MM.1S (cell line): ENCODE measurements at regions not wholly inside any gene's neighbourhood (a gene's known extent, or its start where the extent isn't known, plus 50 kb on each side); places are given as distances from the start of the nearest gene placed in this dataset.
"Not testable (repeated sequence)": the region's sequence is repeated elsewhere in the genome, so short reads cannot be mapped to it uniquely, and the experiment has no call there.

Experiments used
- DNase-seq: peaks from one replicate; pipeline ENCODE4 v3.0.0-alpha.2; 2015
- H2AFZ ChIP-seq: fragments of 300-600 bp; sonication (generic); 2 replicates; pipeline ENCODE4 v1.6.0; 2016; ENCODE audit warnings: antibody characterized with exemption, low read length
- H3F3A ChIP-seq: fragments of 300-600 bp; sonication (generic); 2 replicates; pipeline ENCODE4 v1.6.1; 2016; ENCODE audit warnings: mild to moderate bottlenecking, antibody characterized with exemption, low read length, moderate library complexity, mixed read lengths; ENCODE audit not compliant: insufficient read depth
- H3K27ac ChIP-seq: fragments of 300-600 bp; sonication (generic); 2 replicates; pipeline ENCODE4 v1.5.1; 2016; ENCODE audit warnings: mild to moderate bottlenecking, low read length
- H3K27me3 ChIP-seq: fragments of 300-600 bp; sonication (generic); replicated peaks from 2 replicates; pipeline ENCODE4 v1.6.0; 2016; ENCODE audit warnings: low read length; ENCODE audit not compliant: insufficient read depth
- H3K36me3 ChIP-seq: fragments of 300-600 bp; sonication (generic); replicated peaks from 2 replicates; pipeline ENCODE4 v1.6.1; 2016; ENCODE audit warnings: mild to moderate bottlenecking, low read length, mixed read lengths; ENCODE audit not compliant: insufficient read depth
- H3K4me1 ChIP-seq: fragments of 300-600 bp; sonication (generic); 2 replicates; pipeline ENCODE4 v1.6.1; 2016; ENCODE audit warnings: low read length, mixed read lengths
- H3K4me2 ChIP-seq: fragments of 300-600 bp; sonication (generic); 2 replicates; pipeline ENCODE4 v1.6.0; 2016; ENCODE audit warnings: low read depth, low read length
- H3K4me3 ChIP-seq: fragments of 300-600 bp; sonication (generic); 2 replicates; pipeline ENCODE4 v1.5.1; 2016; ENCODE audit warnings: low read length, mixed read lengths
- H3K79me2 ChIP-seq: fragments of 300-600 bp; sonication (generic); 2 replicates; pipeline ENCODE4 v1.6.1; 2016; ENCODE audit warnings: mixed run types, low read length, mixed read lengths
- H3K9ac ChIP-seq: fragments of 300-600 bp; sonication (generic); 2 replicates; pipeline ENCODE4 v1.6.1; 2016; ENCODE audit warnings: low read length, mixed read lengths
- H3K9me2 ChIP-seq: fragments of 300-600 bp; sonication (generic); replicated peaks from 2 replicates; pipeline ENCODE4 v1.6.1; 2016; ENCODE audit warnings: mild to moderate bottlenecking, low read length, mixed read lengths; ENCODE audit not compliant: insufficient read depth
- H3K9me3 ChIP-seq: fragments of 300-600 bp; sonication (generic); replicated peaks from 2 replicates; pipeline ENCODE4 v1.6.1; 2016; ENCODE audit warnings: mild to moderate bottlenecking, low read length, mixed read lengths; ENCODE audit not compliant: insufficient read depth
- H4K20me1 ChIP-seq: fragments of 300-600 bp; sonication (generic); 2 replicates; pipeline ENCODE4 v1.6.1; 2016; ENCODE audit warnings: mild to moderate bottlenecking, low read length, moderate library complexity, mixed read lengths; ENCODE audit not compliant: insufficient read depth
- CTCF ChIP-seq: fragments of 300-600 bp; sonication (generic); IDR thresholded peaks from 2 replicates; pipeline ENCODE4 v1.5.1; 2016; ENCODE audit warnings: antibody characterized with exemption, low read length, mixed read lengths
- EZH2 ChIP-seq: fragments of 300-600 bp; sonication (generic); optimal IDR thresholded peaks from 2 replicates; pipeline ENCODE3; 2017; ENCODE audit warnings: low read depth, mild to moderate bottlenecking, antibody characterized with exemption, low read length, mixed read lengths
- EZH2phosphoT487 ChIP-seq: fragments of 300-600 bp; sonication (generic); IDR thresholded peaks from 2 replicates; pipeline ENCODE4 v1.6.1; 2018; ENCODE audit warnings: antibody characterized with exemption, low read length

- no peak overlapping the region for H3K27ac ChIP-seq
- H3F3A ChIP-seq, result peaks cover 15% of the 10 kb centered on the region
- H3K4me2 ChIP-seq, result no peak overlapping the region
- no peaks in the 10 kb centered on the region for H3K9me2 ChIP-seq
- H3K9ac ChIP-seq, result no peak overlapping the region
- TF ChIP-seq EZH2phosphoT487 (no peak), CTCF (no peak), EZH2 (no peak)
- H3K27me3 ChIP-seq, result peaks cover 16% of the 10 kb centered on the region
- H3K4me3 ChIP-seq, result no peak overlapping the region
- H2AFZ ChIP-seq, result no peak overlapping the region
- H3K4me1 ChIP-seq, result peaks cover 7% of the 10 kb centered on the region
- no peak for DNase-seq
- no peaks in the 10 kb centered on the region for H4K20me1 ChIP-seq
- no peaks in the 10 kb centered on the region for H3K36me3 ChIP-seq
- H3K79me2 ChIP-seq, result no peaks in the 10 kb centered on the region
- no peaks in the 10 kb centered on the region for H3K9me3 ChIP-seq
Measured at GRCh38 chr13:50133358-50133953, 118.2 kb downstream of the KCNRG start.

- Histone ChIP-seq H4K20me1 (no peaks in the 10 kb centered on the region), H3K27me3 (peaks cover 16% of the 10 kb centered on the region), H3K4me3 (no peak overlapping the region), H3K9me2 (no peaks in the 10 kb centered on the region), H3K9me3 (no peaks in the 10 kb centered on the region), H3K36me3 (no peaks in the 10 kb centered on the region), H2AFZ (no peak overlapping the region), H3F3A (no peaks in the 10 kb centered on the region), H3K9ac (no peak overlapping the region), H3K27ac (no peak overlapping the region), H3K4me2 (no peak overlapping the region), H3K79me2 (no peaks in the 10 kb centered on the region), H3K4me1 (peaks cover 3% of the 10 kb centered on the region; the same call in 1 of the 2 replicates)
- DNase-seq, result no peak
- TF ChIP-seq EZH2, result no peak
- no peak for TF ChIP-seq EZH2phosphoT487
- TF ChIP-seq CTCF, result no peak
Measured at GRCh38 chr13:50136226-50136625, 121.0 kb downstream of the KCNRG start.

- H3K27ac ChIP-seq, result no peak overlapping the region
- H3K9ac ChIP-seq, result no peak overlapping the region
- H3K4me2 ChIP-seq, result no peak overlapping the region
- H3K27me3 ChIP-seq, result peaks cover 15% of the 10 kb centered on the region
- no peaks in the 10 kb centered on the region for H3K36me3 ChIP-seq
- no peak overlapping the region for H2AFZ ChIP-seq
- no peaks in the 10 kb centered on the region for H3K9me2 ChIP-seq
- no peak overlapping the region for H3K4me3 ChIP-seq
- H4K20me1 ChIP-seq, result no peaks in the 10 kb centered on the region
- TF ChIP-seq EZH2phosphoT487 (no peak), EZH2 (no peak), CTCF (no peak)
- no peaks in the 10 kb centered on the region for H3F3A ChIP-seq
- H3K9me3 ChIP-seq, result no peaks in the 10 kb centered on the region
- DNase-seq, result no peak
- H3K4me1 ChIP-seq, result no peaks in the 10 kb centered on the region
- no peaks in the 10 kb centered on the region for H3K79me2 ChIP-seq
Measured at GRCh38 chr13:50136678-50137077, 121.4 kb downstream of the KCNRG start.

GRCh38 chr13:50139435-50139934 is 124.2 kb downstream of the KCNRG start:
- not testable (repeated sequence) for H2AFZ ChIP-seq, H3K4me1 ChIP-seq, H3K9me3 ChIP-seq, H3F3A ChIP-seq, H3K9me2 ChIP-seq, H3K4me2 ChIP-seq, H3K36me3 ChIP-seq, H4K20me1 ChIP-seq, H3K79me2 ChIP-seq, DNase-seq, H3K9ac ChIP-seq, H3K27ac ChIP-seq, H3K27me3 ChIP-seq, H3K4me3 ChIP-seq
